Kidney (tissue), 13 donors: ENCODE measurements at regions not wholly inside any gene's neighbourhood (a gene's known extent, or its start where the extent isn't known, plus 50 kb on each side); places are given as distances from the start of the nearest gene placed in this dataset.

Experiments
- DNase-seq, 5 donors: peaks; one replicate each; pipeline ENCODE4 v3.0.0-alpha.2; 2013 to 2020
- FAIRE-seq: peaks from 2 replicates; lab custom pipeline; 2012; peaks lifted over from hg19 to GRCh38; lab: Jason Lieb, UNC
- H3K27ac ChIP-seq, 2 donors: one replicate each; pipeline ENCODE4 v1.7.0; 2013; ENCODE audit warnings: low read depth in 2 of 2, low read length in 2 of 2, inconsistent platforms in 1 of 2
- H3K27me3 ChIP-seq: one replicate; pipeline ENCODE4 v1.7.1; 2013; ENCODE audit warnings: low read length, inconsistent platforms; ENCODE audit not compliant: control insufficient read depth, insufficient read depth
- H3K36me3 ChIP-seq, 3 donors: one replicate each; pipeline versions ENCODE4 v1.7.0 to v1.7.1; 2013; ENCODE audit warnings: low read length in 3 of 3, control low read depth in 1 of 3, inconsistent platforms in 1 of 3; ENCODE audit not compliant: insufficient read depth in 3 of 3, control insufficient read depth in 2 of 3
- H3K4me1 ChIP-seq, 3 donors: one replicate each; pipeline versions ENCODE4 v1.7.0 to v1.7.1; 2013; ENCODE audit warnings: low read length in 3 of 3, inconsistent platforms in 1 of 3, low read depth in 1 of 3; ENCODE audit not compliant: control insufficient read depth in 2 of 3, insufficient read depth in 2 of 3
- H3K4me3 ChIP-seq, 3 donors: one replicate each; pipeline versions ENCODE4 v1.7.0 to v1.8.1; 2013; ENCODE audit warnings: low read length in 3 of 3, control low read depth in 1 of 3, inconsistent platforms in 1 of 3
- H3K9ac ChIP-seq, 3 donors: one replicate each; pipeline versions ENCODE4 v1.7.0 to v1.7.1; 2013; ENCODE audit warnings: low read length in 3 of 3, control low read depth in 1 of 3, inconsistent platforms in 1 of 3
- H3K9me3 ChIP-seq, 3 donors: one replicate each; pipeline versions ENCODE4 v1.7.0 to v1.7.1; 2013; ENCODE audit warnings: low read length in 3 of 3, control low read depth in 1 of 3, inconsistent platforms in 1 of 3; ENCODE audit not compliant: control insufficient read depth in 2 of 3, insufficient read depth in 1 of 3
- intact Hi-C: fragments of 100-400 bp; cut with DNase I; formaldehyde crosslinking; loops from one replicate; pipeline ENCODE4 v1.11.1; 2022
- TF ChIP-seq, protein P1 (sequence below): IDR thresholded peaks from 3 replicates; pipeline ENCODE4 v1.5.1; 2012; ENCODE audit warnings: mild to moderate bottlenecking, moderate library complexity, borderline replicate concordance; ENCODE audit not compliant: insufficient read depth; ENCODE audit errors: extremely low read depth
- donor health status: control.
- donor health status: control.
- donor health status: control.
- donor health status: control.
- donor health status: control.
- donor health status: DM: yes; HTN: yes; CAD: no.
- donor health status: Normal renal cell carcinoma (clear cell type).

DNA sequence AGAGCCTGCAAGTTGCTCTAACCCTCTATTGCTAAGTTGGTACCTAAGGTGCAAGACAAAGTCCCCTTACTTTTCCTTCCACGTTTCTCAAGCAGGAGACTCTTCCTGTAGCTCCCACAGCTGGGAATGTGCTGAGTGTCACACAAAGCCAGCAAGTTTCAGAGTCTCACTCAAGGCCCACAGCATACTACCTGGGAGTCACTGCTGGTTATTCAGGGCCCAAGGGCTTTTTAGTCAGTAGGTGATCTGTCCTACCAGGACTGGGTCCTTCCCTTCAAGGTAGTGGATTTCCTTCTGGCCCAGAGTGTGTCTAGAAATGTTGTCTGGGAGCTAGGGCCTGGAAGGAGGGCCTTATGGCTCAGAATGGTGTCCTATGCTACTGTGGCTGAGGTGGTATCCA is 261.9 kb upstream of the CITED2 start:
- TF ChIP-seq, protein P1, sequence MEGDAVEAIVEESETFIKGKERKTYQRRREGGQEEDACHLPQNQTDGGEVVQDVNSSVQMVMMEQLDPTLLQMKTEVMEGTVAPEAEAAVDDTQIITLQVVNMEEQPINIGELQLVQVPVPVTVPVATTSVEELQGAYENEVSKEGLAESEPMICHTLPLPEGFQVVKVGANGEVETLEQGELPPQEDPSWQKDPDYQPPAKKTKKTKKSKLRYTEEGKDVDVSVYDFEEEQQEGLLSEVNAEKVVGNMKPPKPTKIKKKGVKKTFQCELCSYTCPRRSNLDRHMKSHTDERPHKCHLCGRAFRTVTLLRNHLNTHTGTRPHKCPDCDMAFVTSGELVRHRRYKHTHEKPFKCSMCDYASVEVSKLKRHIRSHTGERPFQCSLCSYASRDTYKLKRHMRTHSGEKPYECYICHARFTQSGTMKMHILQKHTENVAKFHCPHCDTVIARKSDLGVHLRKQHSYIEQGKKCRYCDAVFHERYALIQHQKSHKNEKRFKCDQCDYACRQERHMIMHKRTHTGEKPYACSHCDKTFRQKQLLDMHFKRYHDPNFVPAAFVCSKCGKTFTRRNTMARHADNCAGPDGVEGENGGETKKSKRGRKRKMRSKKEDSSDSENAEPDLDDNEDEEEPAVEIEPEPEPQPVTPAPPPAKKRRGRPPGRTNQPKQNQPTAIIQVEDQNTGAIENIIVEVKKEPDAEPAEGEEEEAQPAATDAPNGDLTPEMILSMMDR = no peak
- no peaks in the 10 kb centered on the region for H3K27me3 ChIP-seq
- no peak overlapping the region for H3K9ac ChIP-seq
- H3K9me3 ChIP-seq = no peaks in the 10 kb centered on the region
- DNase-seq (no peak), FAIRE-seq (no peak)
- intact Hi-C loops = no loop called here
- no peaks in the 10 kb centered on the region for H3K36me3 ChIP-seq
- H3K4me1 ChIP-seq = no peaks in the 10 kb centered on the region
- H3K27ac ChIP-seq = no peak overlapping the region
- H3K4me3 ChIP-seq = no peak overlapping the region

DNA sequence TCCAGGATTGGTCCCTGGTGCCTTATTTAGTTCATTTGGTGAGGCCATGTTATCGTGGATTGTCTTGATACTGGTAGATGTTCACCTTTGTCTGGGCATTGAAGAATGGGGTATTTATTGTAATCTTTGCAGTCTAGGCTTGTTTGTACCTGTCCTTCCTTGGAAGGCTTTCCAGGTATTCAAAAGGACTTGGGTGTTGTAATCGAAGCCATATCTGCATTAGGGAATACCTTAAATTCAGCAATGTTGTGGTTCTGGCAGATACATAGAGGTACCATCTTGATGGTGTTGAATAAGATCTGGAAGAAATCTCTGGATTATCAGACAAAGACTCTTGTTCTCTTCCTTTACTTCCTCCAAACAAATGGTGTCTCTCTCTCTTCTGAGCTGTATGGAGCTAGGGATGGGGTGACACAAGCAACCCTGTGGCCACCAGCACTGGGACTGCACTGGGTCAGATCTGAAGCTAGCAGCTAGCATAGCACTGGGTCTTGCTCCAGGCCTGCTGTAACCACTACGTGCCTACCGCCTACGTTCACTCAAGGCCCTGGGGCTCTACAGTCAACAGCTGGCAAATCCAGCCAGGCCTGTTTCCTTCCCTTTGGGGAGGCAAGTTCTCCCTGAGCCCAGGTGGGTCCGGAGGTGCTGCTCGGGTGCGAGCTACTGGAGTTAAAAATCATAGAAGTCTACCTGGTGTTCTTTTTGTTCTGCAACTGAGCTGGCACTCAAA is 261.1 kb upstream of the CITED2 start:
- intact Hi-C loops = no loop called here
- no peak for FAIRE-seq
- no peaks in the 10 kb centered on the region for H3K4me1 ChIP-seq
- H3K4me3 ChIP-seq = no peak overlapping the region
- H3K27me3 ChIP-seq = no peaks in the 10 kb centered on the region
- no peaks in the 10 kb centered on the region for H3K9me3 ChIP-seq
- H3K27ac ChIP-seq = no peak overlapping the region
- no peak overlapping the region for H3K9ac ChIP-seq
- TF ChIP-seq, protein P1 = no peak
- no peaks in the 10 kb centered on the region for H3K36me3 ChIP-seq
- peak in 1 of 5 donors; percentile 43 for DNase-seq

DNA sequence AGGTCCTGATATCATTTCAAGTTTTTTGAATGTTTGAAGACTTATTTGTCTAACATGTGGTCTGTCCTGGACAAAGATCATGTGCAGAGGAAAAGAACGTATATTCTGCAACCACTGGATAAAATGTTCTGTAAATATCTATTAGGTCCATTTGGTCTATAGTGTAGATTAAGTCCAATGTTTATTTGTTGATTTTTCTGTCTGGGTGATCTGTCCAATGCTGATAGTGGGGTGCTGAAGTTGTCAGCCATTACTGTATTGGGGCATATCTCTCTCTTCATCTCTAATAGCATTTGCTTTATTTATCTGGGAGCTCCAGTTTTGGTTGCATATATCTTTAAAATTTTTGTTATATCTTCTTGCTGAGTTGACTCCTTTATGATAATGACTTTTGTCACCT is 258.4 kb upstream of the CITED2 start:
- Histone ChIP-seq H3K27ac (no peak overlapping the region), H3K9ac (no peak overlapping the region), H3K4me3 (no peak overlapping the region), H3K4me1 (no peaks in the 10 kb centered on the region), H3K36me3 (no peaks in the 10 kb centered on the region), H3K9me3 (no peaks in the 10 kb centered on the region), H3K27me3 (no peaks in the 10 kb centered on the region)
- intact Hi-C loops = no loop called here
- FAIRE-seq = no peak
- DNase-seq = no peak
- TF ChIP-seq, protein P1 = no peak
